ENCODE measurements at regions not wholly inside any gene's neighbourhood (a gene's known extent, or its start where the extent isn't known, plus 50 kb on each side); places are given as distances from the start of the nearest gene placed in this dataset.

DNA sequence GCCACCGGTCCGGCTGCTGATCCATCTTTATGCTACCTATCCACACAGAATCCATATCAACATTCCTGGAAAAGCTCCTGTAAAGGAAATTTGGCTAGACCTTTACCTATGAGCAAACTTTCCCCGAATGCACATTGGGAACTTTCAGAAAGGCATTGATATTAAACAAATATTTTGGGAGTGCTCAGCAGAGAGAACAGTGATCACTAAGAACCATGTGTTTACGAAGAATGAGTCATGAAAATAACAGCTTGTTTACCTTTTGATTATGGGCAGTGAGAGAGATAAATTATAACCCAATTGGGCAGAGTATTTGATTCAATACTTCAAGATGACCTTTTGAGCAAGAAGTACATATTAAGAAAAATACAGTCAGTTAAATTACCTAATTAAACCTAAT, 189.7 kb upstream of the CDH2 start (continued):
- TF ChIP-seq, protein P1, sequence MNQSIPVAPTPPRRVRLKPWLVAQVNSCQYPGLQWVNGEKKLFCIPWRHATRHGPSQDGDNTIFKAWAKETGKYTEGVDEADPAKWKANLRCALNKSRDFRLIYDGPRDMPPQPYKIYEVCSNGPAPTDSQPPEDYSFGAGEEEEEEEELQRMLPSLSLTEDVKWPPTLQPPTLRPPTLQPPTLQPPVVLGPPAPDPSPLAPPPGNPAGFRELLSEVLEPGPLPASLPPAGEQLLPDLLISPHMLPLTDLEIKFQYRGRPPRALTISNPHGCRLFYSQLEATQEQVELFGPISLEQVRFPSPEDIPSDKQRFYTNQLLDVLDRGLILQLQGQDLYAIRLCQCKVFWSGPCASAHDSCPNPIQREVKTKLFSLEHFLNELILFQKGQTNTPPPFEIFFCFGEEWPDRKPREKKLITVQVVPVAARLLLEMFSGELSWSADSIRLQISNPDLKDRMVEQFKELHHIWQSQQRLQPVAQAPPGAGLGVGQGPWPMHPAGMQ (IDR thresholded peaks at IDR 0.05; ENCODE audit: borderline replicate concordance), result no peak
- TF ChIP-seq SMC3 (IDR thresholded peaks at IDR 0.05; ENCODE audit: borderline replicate concordance, low read length) (no peak), HSF1 (IDR thresholded peaks at IDR 0.05; ENCODE audit: low read depth, low read length) (no peak), ATF7 (IDR thresholded peaks at IDR 0.05; ENCODE audit: low read depth) (no peak), TARDBP (IDR thresholded peaks at IDR 0.05; ENCODE audit: borderline replicate concordance) (no peak)

- Histone ChIP-seq H3K27me3 (replicated peaks in 1 of 2; ENCODE audit: control insufficient read depth in 2 of 2, insufficient read depth in 2 of 2, low read length in 1 of 2) (no peaks in the 10 kb centered on the region), H3K79me2 (ENCODE audit: control insufficient read depth, insufficient read depth, low read length) (no peaks in the 10 kb centered on the region), H3K4me1 (ENCODE audit: control insufficient read depth, insufficient read depth, low read length) (no peaks in the 10 kb centered on the region), H3K4me3 (no peak overlapping the region), H3K4me2 (ENCODE audit: control insufficient read depth, insufficient read depth) (no peak overlapping the region), H3K9ac (ENCODE audit: control insufficient read depth, insufficient read depth, low read length) (no peak overlapping the region), H3K9me3 (replicated peaks; ENCODE audit: control insufficient read depth, insufficient read depth, low read length) (no peaks in the 10 kb centered on the region), H4K20me1 (ENCODE audit: control insufficient read depth, insufficient read depth) (no peaks in the 10 kb centered on the region), H3K36me3 (ENCODE audit: control insufficient read depth in 2 of 2, insufficient read depth in 2 of 2, low read length in 1 of 2) (no peaks in the 10 kb centered on the region), H2AFZ (ENCODE audit: control insufficient read depth, low read depth, low read length) (no peak overlapping the region), H3K27ac (ENCODE audit: control insufficient read depth, insufficient read depth) (no peak overlapping the region)
- no TSS peak for BruUV-seq (replicated peaks)
- no peak for FAIRE-seq
- ChIA-PET SMC1A (ENCODE audit: uncharacterized antibody, unreplicated experiment) (no interaction called here), CTCF (no interaction called here), POLR2A (no interaction called here), RAD21 (ENCODE audit: unreplicated experiment) (no interaction called here)
- WGBS (ENCODE audit: insufficient coverage, insufficient replicate concordance, low lambda C conversion rate, missing lambda C conversion rate), result 0% methylated on average over 1 of the region's 1 CpG
- intact Hi-C loops (cut with micrococcal nuclease; ENCODE audit: unreplicated experiment), result no loop called here
- DNase-seq (ENCODE audit: low read depth, low spot score), result no peak
- ATAC-seq, result no peak
- TF ChIP-seq RUNX3 (IDR thresholded peaks at IDR 0.05; ENCODE audit: low read length) (no peak), EP300 (IDR thresholded peaks at IDR 0.05; ENCODE audit: borderline replicate concordance in 1 of 2, control insufficient read depth in 1 of 2, low read depth in 2 of 2, low read length in 2 of 2) (no peak), POLR2AphosphoS5 (IDR thresholded peaks at IDR 0.05; ENCODE audit: low read length) (no peak), E2F8 (IDR thresholded peaks at IDR 0.05; ENCODE audit: low read depth, partially characterized antibody) (no peak)
- TF ChIP-seq, protein P2, sequence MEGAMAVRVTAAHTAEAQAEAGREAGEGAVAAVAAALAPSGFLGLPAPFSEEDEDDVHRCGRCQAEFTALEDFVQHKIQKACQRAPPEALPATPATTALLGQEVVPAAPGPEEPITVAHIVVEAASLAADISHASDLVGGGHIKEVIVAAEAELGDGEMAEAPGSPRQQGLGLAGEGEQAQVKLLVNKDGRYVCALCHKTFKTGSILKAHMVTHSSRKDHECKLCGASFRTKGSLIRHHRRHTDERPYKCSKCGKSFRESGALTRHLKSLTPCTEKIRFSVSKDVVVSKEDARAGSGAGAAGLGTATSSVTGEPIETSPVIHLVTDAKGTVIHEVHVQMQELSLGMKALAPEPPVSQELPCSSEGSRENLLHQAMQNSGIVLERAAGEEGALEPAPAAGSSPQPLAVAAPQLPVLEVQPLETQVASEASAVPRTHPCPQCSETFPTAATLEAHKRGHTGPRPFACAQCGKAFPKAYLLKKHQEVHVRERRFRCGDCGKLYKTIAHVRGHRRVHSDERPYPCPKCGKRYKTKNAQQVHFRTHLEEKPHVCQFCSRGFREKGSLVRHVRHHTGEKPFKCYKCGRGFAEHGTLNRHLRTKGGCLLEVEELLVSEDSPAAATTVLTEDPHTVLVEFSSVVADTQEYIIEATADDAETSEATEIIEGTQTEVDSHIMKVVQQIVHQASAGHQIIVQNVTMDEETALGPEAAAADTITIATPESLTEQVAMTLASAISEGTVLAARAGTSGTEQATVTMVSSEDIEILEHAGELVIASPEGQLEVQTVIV (IDR thresholded peaks at IDR 0.05; ENCODE audit: borderline replicate concordance, partially characterized antibody), result no peak
- in situ Hi-C loops (cut with MboI), result no loop called here
Observed at GRCh38 chr18:28365411-28365831, 188.5 kb upstream of the CDH2 start.
